NK-92 treated with Interleukin-12 subunit alpha and Interleukin-12 subunit beta, amount 100 ng/mL, for 24 hours (cell line): ENCODE measurements at regions not wholly inside any gene's neighbourhood (a gene's known extent, or its start where the extent isn't known, plus 50 kb on each side); places are given as distances from the start of the nearest gene placed in this dataset.
"Not testable (repeated sequence)": the region's sequence is repeated elsewhere in the genome, so short reads cannot be mapped to it uniquely, and the experiment has no call there.

Experiments
- DNase-seq: peaks from one replicate; lab custom pipeline; 2025; lab: John Stamatoyannopoulos, UW

- DNase-seq, result no peak
These were observed 1197.4 kb downstream of the SUCLG1 start for GRCh38 chr2:83261591-83262136.

GRCh38 chr2:83253848-83254247 lies 1205.2 kb downstream of the SUCLG1 start:
- DNase-seq, result no peak

- DNase-seq, result no peak
These were observed 1207.7 kb downstream of the SUCLG1 start for GRCh38 chr2:83251321-83251872.

- DNase-seq, result not testable (repeated sequence)
These were observed 1213.1 kb downstream of the SUCLG1 start for GRCh38 chr2:83245806-83246537.

GRCh38 chr2:83240611-83241010 lies 1218.5 kb downstream of the SUCLG1 start:
- DNase-seq, result no peak

- no peak for DNase-seq
These were observed 1221.0 kb downstream of the SUCLG1 start for GRCh38 chr2:83238111-83238510.

- DNase-seq, result no peak
These were observed 1224.8 kb downstream of the SUCLG1 start for GRCh38 chr2:83234246-83234645.

- no peak for DNase-seq
These were observed 1225.3 kb downstream of the SUCLG1 start for GRCh38 chr2:83233781-83234180.

GRCh38 chr2:83233326-83233725 lies 1225.8 kb downstream of the SUCLG1 start:
- DNase-seq, result no peak

- no peak for DNase-seq
These were observed 1229.6 kb downstream of the SUCLG1 start for GRCh38 chr2:83229443-83229842.

GRCh38 chr2:83224591-83225200 lies 1234.4 kb downstream of the SUCLG1 start:
- no peak for DNase-seq

GRCh38 chr2:83221258-83221657 lies 1237.8 kb downstream of the SUCLG1 start:
- DNase-seq, result no peak

GRCh38 chr2:83217854-83218253 lies 1241.2 kb downstream of the SUCLG1 start:
- DNase-seq, result no peak

- no peak for DNase-seq
These were observed 1262.9 kb downstream of the SUCLG1 start for GRCh38 chr2:83196225-83196624.

GRCh38 chr2:83191316-83191715 lies 1267.8 kb downstream of the SUCLG1 start:
- no peak for DNase-seq

- no peak for DNase-seq
These were observed 1272.8 kb downstream of the SUCLG1 start for GRCh38 chr2:83186105-83186760.

GRCh38 chr2:83180862-83181530 lies 1278.1 kb downstream of the SUCLG1 start:
- not testable (repeated sequence) for DNase-seq

GRCh38 chr2:83176539-83176938 lies 1282.5 kb downstream of the SUCLG1 start:
- DNase-seq, result no peak

GRCh38 chr2:83172841-83173240 lies 1286.2 kb downstream of the SUCLG1 start:
- no peak for DNase-seq

- DNase-seq, result no peak
These were observed 1290.7 kb downstream of the SUCLG1 start for GRCh38 chr2:83168377-83168776.

GRCh38 chr2:83162421-83162820 lies 1296.7 kb downstream of the SUCLG1 start:
- no peak for DNase-seq

GRCh38 chr2:83160571-83160970 lies 1298.5 kb downstream of the SUCLG1 start:
- DNase-seq, result no peak
